ENCODE measurements at regions not wholly inside any gene's neighbourhood (a gene's known extent, or its start where the extent isn't known, plus 50 kb on each side); places are given as distances from the start of the nearest gene placed in this dataset.

DNA sequence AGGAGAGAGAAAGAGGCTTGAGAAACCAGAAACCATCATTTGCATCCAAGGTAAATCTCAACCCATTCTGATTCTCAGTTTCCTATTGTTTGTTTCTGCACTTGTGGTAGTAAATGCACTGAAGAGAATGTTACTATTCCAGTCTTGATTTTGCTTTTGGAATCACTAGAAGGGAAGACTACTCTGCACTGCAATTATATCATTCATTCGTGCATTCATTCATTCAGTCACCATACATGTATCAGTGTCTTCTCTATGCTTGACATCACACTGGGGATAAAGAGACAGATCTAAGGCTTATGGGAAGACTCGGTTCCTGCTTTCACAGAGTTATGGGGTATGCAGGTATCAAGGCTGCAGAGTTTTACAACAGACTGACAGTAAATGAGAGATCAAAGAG lies 90.3 kb upstream of the EGLN3 start:
- TF ChIP-seq SIN3A (IDR thresholded peaks at IDR 0.05; ENCODE audit: borderline replicate concordance, low read depth, low read length): no peak
- TF ChIP-seq CBX5 (CRISPR knock-in tag; IDR thresholded peaks at IDR 0.05; ENCODE audit: borderline replicate concordance): no peak
- no peak for TF ChIP-seq ZNF512B (CRISPR knock-in tag; IDR thresholded peaks at IDR 0.05; ENCODE audit: borderline replicate concordance)
- TF ChIP-seq BHLHE40 (IDR thresholded peaks at IDR 0.05; ENCODE audit: low read length): no peak
- TF ChIP-seq, protein P1, sequence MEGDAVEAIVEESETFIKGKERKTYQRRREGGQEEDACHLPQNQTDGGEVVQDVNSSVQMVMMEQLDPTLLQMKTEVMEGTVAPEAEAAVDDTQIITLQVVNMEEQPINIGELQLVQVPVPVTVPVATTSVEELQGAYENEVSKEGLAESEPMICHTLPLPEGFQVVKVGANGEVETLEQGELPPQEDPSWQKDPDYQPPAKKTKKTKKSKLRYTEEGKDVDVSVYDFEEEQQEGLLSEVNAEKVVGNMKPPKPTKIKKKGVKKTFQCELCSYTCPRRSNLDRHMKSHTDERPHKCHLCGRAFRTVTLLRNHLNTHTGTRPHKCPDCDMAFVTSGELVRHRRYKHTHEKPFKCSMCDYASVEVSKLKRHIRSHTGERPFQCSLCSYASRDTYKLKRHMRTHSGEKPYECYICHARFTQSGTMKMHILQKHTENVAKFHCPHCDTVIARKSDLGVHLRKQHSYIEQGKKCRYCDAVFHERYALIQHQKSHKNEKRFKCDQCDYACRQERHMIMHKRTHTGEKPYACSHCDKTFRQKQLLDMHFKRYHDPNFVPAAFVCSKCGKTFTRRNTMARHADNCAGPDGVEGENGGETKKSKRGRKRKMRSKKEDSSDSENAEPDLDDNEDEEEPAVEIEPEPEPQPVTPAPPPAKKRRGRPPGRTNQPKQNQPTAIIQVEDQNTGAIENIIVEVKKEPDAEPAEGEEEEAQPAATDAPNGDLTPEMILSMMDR (CRISPR knock-in tag; IDR thresholded peaks at IDR 0.05): no peak
- no peak for TF ChIP-seq ZNF383 (CRISPR knock-in tag; IDR thresholded peaks at IDR 0.05; ENCODE audit: borderline replicate concordance)
- TF ChIP-seq ZNF275 (CRISPR knock-in tag; IDR thresholded peaks at IDR 0.05; ENCODE audit: borderline replicate concordance): no peak
- no peak for TF ChIP-seq ZNF20 (CRISPR knock-in tag; IDR thresholded peaks at IDR 0.05)
- no peak for TF ChIP-seq TCF7L2 (IDR thresholded peaks at IDR 0.05; ENCODE audit: low read depth, low read length)
- TF ChIP-seq, protein P2, sequence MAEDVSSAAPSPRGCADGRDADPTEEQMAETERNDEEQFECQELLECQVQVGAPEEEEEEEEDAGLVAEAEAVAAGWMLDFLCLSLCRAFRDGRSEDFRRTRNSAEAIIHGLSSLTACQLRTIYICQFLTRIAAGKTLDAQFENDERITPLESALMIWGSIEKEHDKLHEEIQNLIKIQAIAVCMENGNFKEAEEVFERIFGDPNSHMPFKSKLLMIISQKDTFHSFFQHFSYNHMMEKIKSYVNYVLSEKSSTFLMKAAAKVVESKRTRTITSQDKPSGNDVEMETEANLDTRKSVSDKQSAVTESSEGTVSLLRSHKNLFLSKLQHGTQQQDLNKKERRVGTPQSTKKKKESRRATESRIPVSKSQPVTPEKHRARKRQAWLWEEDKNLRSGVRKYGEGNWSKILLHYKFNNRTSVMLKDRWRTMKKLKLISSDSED (CRISPR knock-in tag; IDR thresholded peaks at IDR 0.05): no peak
- no peak for TF ChIP-seq MTF1 (CRISPR knock-in tag; IDR thresholded peaks at IDR 0.05)

Measured in HepG2 (cell line).